Endothelial cell of umbilical vein (primary cell): ENCODE measurements at regions not wholly inside any gene's neighbourhood (a gene's known extent, or its start where the extent isn't known, plus 50 kb on each side); places are given as distances from the start of the nearest gene placed in this dataset.

ENCODE experiments used
- BruUV-seq: library from RNA; stranded (reverse); fragments of 400-500 nt; replicated peaks from 2 replicates; lab custom pipeline; 2021; lab: Mats Ljungman, UMichigan
- CTCF ChIA-PET: fragments of 300-600, 350-600 bp; sonication (Branson Sonifier 250); formaldehyde crosslinking; loops from one replicate; lab custom pipeline; 2021; ENCODE audit warnings: antibody characterized with exemption, inconsistent platforms; lab: Charles Lee
- POLR2A ChIA-PET: fragments of 300-600, 350-600 bp; sonication (Branson Sonifier 250); formaldehyde crosslinking; loops from one replicate; lab custom pipeline; 2021; ENCODE audit warnings: antibody characterized with exemption, inconsistent platforms; lab: Charles Lee
- DNase-seq: peaks from one replicate; pipeline ENCODE4 v3.0.0-alpha.2; 2011; ENCODE audit warnings: low read depth, low spot score
- FAIRE-seq: peaks from 2 replicates; lab custom pipeline; 2011; peaks lifted over from hg19 to GRCh38; lab: Jason Lieb, UNC
- H2AFZ ChIP-seq: 2 replicates; pipeline ENCODE4 v1.6.0; 2012; ENCODE audit warnings: low read depth, low read length, control low read depth, inconsistent platforms
- H3K27ac ChIP-seq: 2 replicates; pipeline ENCODE4 v1.5.1; 2011; ENCODE audit warnings: low read depth, mild to moderate bottlenecking, control low read depth, low read length, moderate library complexity; ENCODE audit not compliant: insufficient read depth
- H3K27me3 ChIP-seq, 2 experiments: 2 replicates each; pipeline versions ENCODE4 v1.6.0 to v1.6.1; 2011; ENCODE audit warnings: low read length in 2 of 2, mixed read lengths in 1 of 2; ENCODE audit not compliant: control insufficient read depth in 2 of 2, insufficient read depth in 2 of 2
- H3K36me3 ChIP-seq, 2 experiments: 2 replicates in 1 of 2; 3 replicates in 1 of 2; pipeline ENCODE4 v1.5.1; 2011; ENCODE audit warnings: low read length in 2 of 2, mild to moderate bottlenecking in 1 of 2, moderate library complexity in 1 of 2; ENCODE audit not compliant: control insufficient read depth in 2 of 2, insufficient read depth in 2 of 2; ENCODE audit errors: extremely low read depth in 1 of 2
- H3K4me1 ChIP-seq: 3 replicates; pipeline ENCODE4 v1.5.1; 2011; ENCODE audit warnings: mild to moderate bottlenecking, low read length; ENCODE audit not compliant: control insufficient read depth, insufficient read depth; ENCODE audit errors: extremely low read depth
- H3K4me2 ChIP-seq: 2 replicates; pipeline ENCODE4 v1.6.1; 2011; ENCODE audit warnings: low read length, control low read depth, mixed read lengths; ENCODE audit not compliant: insufficient read depth
- H3K4me3 ChIP-seq, 3 experiments: fragments of 200-600 bp in 1 of 3; sonication (generic), shearing (Covaris generic) in 1 of 3; replicated peaks in 1 of 3; 2 replicates each; pipeline ENCODE4 v1.5.1; 2011 to 2016; ENCODE audit warnings: control low read depth in 3 of 3, low read length in 3 of 3, mild to moderate bottlenecking in 2 of 3, inconsistent platforms in 1 of 3, low read depth in 1 of 3, moderate library complexity in 1 of 3; ENCODE audit not compliant: insufficient read depth in 1 of 3
- H3K79me2 ChIP-seq: 2 replicates; pipeline ENCODE4 v1.6.0; 2012; ENCODE audit warnings: low read length, inconsistent platforms; ENCODE audit not compliant: control insufficient read depth, insufficient read depth
- H3K9ac ChIP-seq: replicated peaks from 2 replicates; pipeline ENCODE3; 2011; ENCODE audit warnings: low read length, control low read depth; ENCODE audit not compliant: insufficient read depth; ENCODE audit errors: extremely low read depth
- H3K9me1 ChIP-seq: replicated peaks from 3 replicates; pipeline ENCODE4 v1.6.0; 2011; ENCODE audit warnings: mild to moderate bottlenecking, low read length; ENCODE audit not compliant: control insufficient read depth, insufficient read depth; ENCODE audit errors: extremely low read depth
- H3K9me3 ChIP-seq: replicated peaks from 2 replicates; pipeline ENCODE4 v1.5.1; 2012; ENCODE audit warnings: low read length, inconsistent platforms; ENCODE audit not compliant: control insufficient read depth, insufficient read depth
- H4K20me1 ChIP-seq: replicated peaks from 2 replicates; pipeline ENCODE3; 2011; ENCODE audit warnings: mild to moderate bottlenecking, low read length; ENCODE audit not compliant: control insufficient read depth, insufficient read depth; ENCODE audit errors: extremely low read depth
- EZH2 ChIP-seq: IDR thresholded peaks from 2 replicates; pipeline ENCODE4 v1.6.1; 2012; ENCODE audit warnings: borderline replicate concordance, low read depth, mild to moderate bottlenecking, moderate library complexity, low read length, inconsistent platforms; ENCODE audit not compliant: severe bottlenecking
- FOS ChIP-seq: IDR thresholded peaks from 2 replicates; pipeline ENCODE4 v1.6.1; 2011; ENCODE audit warnings: mild to moderate bottlenecking, low read length, moderate library complexity, borderline replicate concordance; ENCODE audit not compliant: insufficient read depth
- GATA2 ChIP-seq: IDR thresholded peaks from 2 replicates; pipeline ENCODE4 v1.7.0; 2011; ENCODE audit warnings: low read depth, mild to moderate bottlenecking, moderate library complexity, mixed read lengths, low read length; ENCODE audit not compliant: insufficient read length, insufficient read depth
- JUN ChIP-seq: IDR thresholded peaks from 2 replicates; pipeline ENCODE4 v1.6.1; 2011; ENCODE audit warnings: borderline replicate concordance, low read depth; ENCODE audit not compliant: insufficient read length, insufficient read depth
- MYC ChIP-seq: IDR thresholded peaks from one replicate; pipeline ENCODE4 v1.6.1; 2011; ENCODE audit warnings: mild to moderate bottlenecking, low read depth, low read length
- POLR2A ChIP-seq: IDR thresholded peaks from 2 replicates; pipeline ENCODE4 v1.6.1; 2012; ENCODE audit warnings: low read depth, mild to moderate bottlenecking, control low read depth, low read length
- POLR2AphosphoS5 ChIP-seq: IDR thresholded peaks from 2 replicates; pipeline ENCODE4 v1.6.1; 2012; ENCODE audit warnings: low read depth, mild to moderate bottlenecking, control low read depth, low read length, moderate library complexity; ENCODE audit not compliant: insufficient read depth
- dilution Hi-C: fragments of 300-500 bp; cut with MboI; formaldehyde crosslinking; loops from one replicate; pipeline ENCODE4 v1.15.0; 2019; ENCODE audit warnings: low sequenced_read_pairs; ENCODE audit not compliant: extremely low pct_ligation_motif_present
- intact Hi-C: fragments of 100-400 bp; cut with micrococcal nuclease; formaldehyde crosslinking; loops from one replicate; pipeline ENCODE4 v1.10.0; 2022
- TF ChIP-seq, protein P1 (sequence below): IDR thresholded peaks from 2 replicates; pipeline ENCODE4 v1.6.1; 2011; ENCODE audit not compliant: insufficient read depth, insufficient read length
- TF ChIP-seq, protein P2 (sequence below), 2 donors: IDR thresholded peaks; 1 replicate in 1 of 2; 2 replicates in 1 of 2; pipeline ENCODE4 v1.5.1; 2011; ENCODE audit warnings: low read length in 2 of 2, mild to moderate bottlenecking in 2 of 2, moderate library complexity in 2 of 2, control low read depth in 1 of 2, inconsistent platforms in 1 of 2, low read depth in 1 of 2; ENCODE audit not compliant: insufficient read depth in 1 of 2; ENCODE audit errors: extremely low read depth in 1 of 2

DNA sequence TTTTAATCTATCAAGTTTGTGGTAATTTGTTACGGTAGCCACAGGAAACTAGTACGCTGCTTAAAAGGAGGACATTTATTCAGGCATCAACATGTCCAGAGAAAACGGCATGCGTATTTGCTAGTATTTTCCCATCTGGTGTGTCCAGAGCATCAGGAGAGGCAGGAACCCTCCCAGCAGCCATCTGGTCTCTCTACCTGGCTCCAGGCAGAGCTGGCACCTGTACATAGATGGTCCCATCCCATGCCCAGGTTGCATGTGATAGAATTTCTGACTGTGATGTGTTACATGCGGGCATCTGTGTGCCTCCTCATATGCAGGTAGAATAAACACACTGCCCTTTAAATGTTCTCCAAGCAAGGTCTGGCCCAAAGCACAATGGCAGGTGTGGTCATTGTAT is 57.9 kb upstream of the PAGE1 start:
- H3K9me3 ChIP-seq = no peaks in the 10 kb centered on the region
- no peaks in the 10 kb centered on the region for H3K9me1 ChIP-seq
- H3K9ac ChIP-seq = no peak overlapping the region
- no peak for DNase-seq
- BruUV-seq = no TSS peak
- ChIA-PET CTCF (interaction anchor here (0.8 to 1.3 kb wide), 5 partner anchors 7 to 611 kb away, joined by 3 to 10 read pairs (median 3); no protein-coding TSS in a partner anchor), POLR2A (no interaction called here)
- dilution Hi-C loops (no loop called here), intact Hi-C loops (loop anchor here (1.0 to 10.0 kb wide), 3 partner anchors 461 to 679 kb away; partner anchors contain the start of genes PRAF2 and WDR45)
- H3K4me1 ChIP-seq = no peaks in the 10 kb centered on the region
- peaks cover 0 to 3% of the 10 kb centered on the region in 2 experiments for H3K27me3 ChIP-seq
- H3K4me3 ChIP-seq = no peak overlapping the region
- H3K79me2 ChIP-seq = no peaks in the 10 kb centered on the region
- TF ChIP-seq JUN = no peak
- TF ChIP-seq POLR2AphosphoS5 = no peak
- TF ChIP-seq MYC = no peak
- TF ChIP-seq EZH2 = no peak
- TF ChIP-seq POLR2A = no peak
- TF ChIP-seq GATA2 = no peak
- TF ChIP-seq, protein P1, sequence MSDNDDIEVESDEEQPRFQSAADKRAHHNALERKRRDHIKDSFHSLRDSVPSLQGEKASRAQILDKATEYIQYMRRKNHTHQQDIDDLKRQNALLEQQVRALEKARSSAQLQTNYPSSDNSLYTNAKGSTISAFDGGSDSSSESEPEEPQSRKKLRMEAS = no peak
- TF ChIP-seq, protein P2, sequence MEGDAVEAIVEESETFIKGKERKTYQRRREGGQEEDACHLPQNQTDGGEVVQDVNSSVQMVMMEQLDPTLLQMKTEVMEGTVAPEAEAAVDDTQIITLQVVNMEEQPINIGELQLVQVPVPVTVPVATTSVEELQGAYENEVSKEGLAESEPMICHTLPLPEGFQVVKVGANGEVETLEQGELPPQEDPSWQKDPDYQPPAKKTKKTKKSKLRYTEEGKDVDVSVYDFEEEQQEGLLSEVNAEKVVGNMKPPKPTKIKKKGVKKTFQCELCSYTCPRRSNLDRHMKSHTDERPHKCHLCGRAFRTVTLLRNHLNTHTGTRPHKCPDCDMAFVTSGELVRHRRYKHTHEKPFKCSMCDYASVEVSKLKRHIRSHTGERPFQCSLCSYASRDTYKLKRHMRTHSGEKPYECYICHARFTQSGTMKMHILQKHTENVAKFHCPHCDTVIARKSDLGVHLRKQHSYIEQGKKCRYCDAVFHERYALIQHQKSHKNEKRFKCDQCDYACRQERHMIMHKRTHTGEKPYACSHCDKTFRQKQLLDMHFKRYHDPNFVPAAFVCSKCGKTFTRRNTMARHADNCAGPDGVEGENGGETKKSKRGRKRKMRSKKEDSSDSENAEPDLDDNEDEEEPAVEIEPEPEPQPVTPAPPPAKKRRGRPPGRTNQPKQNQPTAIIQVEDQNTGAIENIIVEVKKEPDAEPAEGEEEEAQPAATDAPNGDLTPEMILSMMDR (IDR thresholded peaks at IDR 0.05; ENCODE audit: extremely low read depth in 1 of 2, insufficient read depth in 1 of 2, low read depth in 1 of 2, low read length in 2 of 2) = no peak
- TF ChIP-seq FOS = no peak
- no peak overlapping the region for H3K4me2 ChIP-seq
- H3K27ac ChIP-seq = no peak overlapping the region
- no peak overlapping the region for H2AFZ ChIP-seq
- FAIRE-seq = no peak
- H4K20me1 ChIP-seq = no peaks in the 10 kb centered on the region
- H3K36me3 ChIP-seq = no peaks in the 10 kb centered on the region
